Mucosa of descending colon (tissue), 3 donors: ENCODE measurements at regions not wholly inside any gene's neighbourhood (a gene's known extent, or its start where the extent isn't known, plus 50 kb on each side); places are given as distances from the start of the nearest gene placed in this dataset.

Experiments
- ATAC-seq: fragments of 200-7000 bp; cut with Tn5 transposase; one replicate; pipeline ENCODE4 v1.9.1; 2020; ENCODE audit warnings: mild to moderate bottlenecking, moderate library complexity
- DNase-seq, 3 donors: peaks; one replicate each; pipeline ENCODE4 v3.0.0-alpha.2; 2020
- H3K36me3 ChIP-seq: fragments of 200-600 bp; one replicate; pipeline ENCODE4 v1.8.0; 2021; ENCODE audit warnings: low read depth, mild to moderate bottlenecking
- H3K4me1 ChIP-seq: fragments of 200-600 bp; one replicate; pipeline ENCODE4 v1.8.0; 2021; ENCODE audit warnings: low read depth, mild to moderate bottlenecking
- H3K4me3 ChIP-seq: fragments of 200-600 bp; one replicate; pipeline ENCODE4 v1.8.0; 2021; ENCODE audit warnings: mild to moderate bottlenecking
- H3K9me3 ChIP-seq: fragments of 200-600 bp; one replicate; pipeline ENCODE4 v1.8.0; 2021; ENCODE audit warnings: mild to moderate bottlenecking
- intact Hi-C, 2 donors: fragments of 100-400 bp; cut with DNase I in 1 of 2; cut with micrococcal nuclease in 1 of 2; formaldehyde crosslinking; loops; one replicate each; pipeline versions ENCODE4 v1.11.0 to v1.11.1; 2022; cut with DNase I, micrococcal nuclease
- TF ChIP-seq, protein P1 (sequence below): fragments of 200-600 bp; IDR thresholded peaks from one replicate; pipeline ENCODE4 v1.8.0; 2022; ENCODE audit warnings: antibody characterized with exemption, mild to moderate bottlenecking
- donor health status: DM: no; HTN: no; CAD: no; lungs with moderate emphysema.
- donor health status: DM: no; HTN: no; CAD: no.
- donor health status: DM: no; HTN: yes; CAD: no.

DNA sequence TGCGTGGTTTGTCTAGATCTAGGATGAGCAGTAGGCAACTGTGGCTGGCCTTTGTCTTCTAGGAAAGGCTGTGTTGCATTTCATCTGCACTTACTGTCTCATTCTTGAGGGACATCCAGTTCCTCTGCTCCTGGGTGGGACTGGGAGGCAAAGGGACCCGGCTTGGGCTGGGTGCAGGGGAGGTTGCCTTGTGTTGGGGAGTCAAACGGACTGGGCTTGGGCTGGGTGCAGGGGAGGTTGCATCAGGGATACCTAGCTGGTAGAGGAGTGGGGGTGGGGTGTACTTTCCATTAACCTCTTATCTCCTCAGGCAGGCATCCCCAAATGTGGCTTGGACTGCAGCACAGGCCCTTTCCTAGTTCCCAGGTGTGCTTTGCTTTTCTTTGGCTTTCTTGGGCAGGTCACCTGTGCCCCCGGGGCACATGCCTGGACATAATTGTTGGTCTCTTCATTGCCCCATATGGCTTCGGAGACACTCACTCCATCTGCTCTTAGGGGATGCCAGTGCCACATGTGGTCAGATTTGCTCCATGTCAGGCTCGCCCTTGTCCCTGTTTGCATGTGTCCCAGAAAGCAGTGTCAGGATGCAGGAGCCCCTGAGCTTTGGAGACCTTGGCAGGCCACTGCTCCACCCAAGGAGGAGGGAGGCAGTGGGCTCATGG is 1682.9 kb downstream of the TP53TG3F start:
- Histone ChIP-seq H3K4me3 (no peak overlapping the region), H3K36me3 (no peaks in the 10 kb centered on the region), H3K9me3 (peaks cover 83% of the 10 kb centered on the region), H3K4me1 (no peaks in the 10 kb centered on the region)
- DNase-seq: peak in 1 of 3 donors; percentile 10
- intact Hi-C loops: no loop called here
- TF ChIP-seq, protein P1, sequence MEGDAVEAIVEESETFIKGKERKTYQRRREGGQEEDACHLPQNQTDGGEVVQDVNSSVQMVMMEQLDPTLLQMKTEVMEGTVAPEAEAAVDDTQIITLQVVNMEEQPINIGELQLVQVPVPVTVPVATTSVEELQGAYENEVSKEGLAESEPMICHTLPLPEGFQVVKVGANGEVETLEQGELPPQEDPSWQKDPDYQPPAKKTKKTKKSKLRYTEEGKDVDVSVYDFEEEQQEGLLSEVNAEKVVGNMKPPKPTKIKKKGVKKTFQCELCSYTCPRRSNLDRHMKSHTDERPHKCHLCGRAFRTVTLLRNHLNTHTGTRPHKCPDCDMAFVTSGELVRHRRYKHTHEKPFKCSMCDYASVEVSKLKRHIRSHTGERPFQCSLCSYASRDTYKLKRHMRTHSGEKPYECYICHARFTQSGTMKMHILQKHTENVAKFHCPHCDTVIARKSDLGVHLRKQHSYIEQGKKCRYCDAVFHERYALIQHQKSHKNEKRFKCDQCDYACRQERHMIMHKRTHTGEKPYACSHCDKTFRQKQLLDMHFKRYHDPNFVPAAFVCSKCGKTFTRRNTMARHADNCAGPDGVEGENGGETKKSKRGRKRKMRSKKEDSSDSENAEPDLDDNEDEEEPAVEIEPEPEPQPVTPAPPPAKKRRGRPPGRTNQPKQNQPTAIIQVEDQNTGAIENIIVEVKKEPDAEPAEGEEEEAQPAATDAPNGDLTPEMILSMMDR: no peak
- no peak for ATAC-seq

DNA sequence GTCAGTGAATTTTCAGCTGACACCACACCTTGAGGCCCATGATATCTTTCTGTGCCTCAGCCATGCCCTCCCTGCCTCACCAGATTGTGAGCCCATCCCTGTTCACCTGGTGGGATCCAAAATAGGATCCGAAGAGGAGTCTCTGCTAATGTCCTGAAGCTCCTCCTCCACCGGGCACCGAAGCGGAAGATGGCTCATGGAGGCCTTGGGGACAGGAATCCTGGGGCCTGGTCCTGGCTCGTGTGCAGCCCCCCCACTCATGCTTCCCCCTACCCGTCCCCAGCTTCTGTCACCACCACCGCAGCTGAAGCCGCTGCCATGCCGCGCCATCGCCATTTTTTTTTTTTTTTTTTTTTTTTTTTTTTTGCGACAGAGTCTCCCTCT is 1683.4 kb downstream of the TP53TG3F start:
- ATAC-seq: no peak
- H3K9me3 ChIP-seq: peaks cover 83% of the 10 kb centered on the region
- DNase-seq: peak in 1 of 3 donors; percentile 13
- intact Hi-C loops: no loop called here
- H3K4me1 ChIP-seq: no peaks in the 10 kb centered on the region
- TF ChIP-seq, protein P1: no peak
- H3K36me3 ChIP-seq: no peaks in the 10 kb centered on the region
- H3K4me3 ChIP-seq: no peak overlapping the region

GRCh38 chr16:35144212-35144932 is 1685.0 kb downstream of the TP53TG3F start:
- H3K9me3 ChIP-seq: peaks cover 90% of the 10 kb centered on the region
- TF ChIP-seq, protein P1: no peak
- peak in 1 of 3 donors; percentile 9 for DNase-seq
- intact Hi-C loops: no loop called here
- no peaks in the 10 kb centered on the region for H3K36me3 ChIP-seq
- H3K4me1 ChIP-seq: no peaks in the 10 kb centered on the region
- H3K4me3 ChIP-seq: no peak overlapping the region
- no peak for ATAC-seq

DNA sequence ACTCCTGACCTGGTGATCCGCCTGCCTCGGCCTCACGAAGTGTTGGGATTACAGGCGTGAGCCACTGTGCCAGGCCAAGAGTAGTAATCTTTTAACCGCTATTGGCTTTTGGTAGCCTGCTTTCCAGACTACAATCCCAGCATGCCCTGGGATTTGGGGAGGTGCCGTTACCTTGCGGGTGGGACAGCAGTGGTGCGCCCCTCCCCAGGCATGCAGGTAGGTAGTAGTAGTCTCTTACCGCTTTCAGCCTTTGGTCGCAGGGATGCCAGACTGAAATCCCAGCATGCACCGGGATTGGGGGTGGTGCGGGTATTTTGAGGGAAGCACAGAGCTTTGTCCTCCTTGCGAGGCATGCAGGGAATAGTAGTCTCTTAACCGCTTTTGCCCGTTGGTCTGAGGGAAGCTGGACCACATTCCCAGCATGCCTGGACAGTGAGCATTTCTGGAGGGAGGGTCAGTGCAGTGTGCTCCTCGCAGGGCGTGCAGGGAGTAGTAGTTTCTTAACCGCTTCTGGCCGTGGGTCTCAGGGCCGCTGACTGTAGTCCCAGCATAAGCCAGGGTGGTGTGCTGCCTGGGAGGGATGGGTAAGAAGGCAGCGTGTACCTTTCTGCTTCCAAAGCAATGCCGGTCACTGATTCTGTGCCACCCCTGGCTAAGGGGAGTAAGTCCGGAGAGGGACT is 1686.8 kb downstream of the TP53TG3F start:
- DNase-seq (peak in 1 of 3 donors; percentile 17), ATAC-seq (no peak)
- intact Hi-C loops: no loop called here
- TF ChIP-seq, protein P1: no peak
- H3K4me1 ChIP-seq: no peaks in the 10 kb centered on the region
- H3K9me3 ChIP-seq: peaks cover 90% of the 10 kb centered on the region
- no peak overlapping the region for H3K4me3 ChIP-seq
- H3K36me3 ChIP-seq: no peaks in the 10 kb centered on the region

DNA sequence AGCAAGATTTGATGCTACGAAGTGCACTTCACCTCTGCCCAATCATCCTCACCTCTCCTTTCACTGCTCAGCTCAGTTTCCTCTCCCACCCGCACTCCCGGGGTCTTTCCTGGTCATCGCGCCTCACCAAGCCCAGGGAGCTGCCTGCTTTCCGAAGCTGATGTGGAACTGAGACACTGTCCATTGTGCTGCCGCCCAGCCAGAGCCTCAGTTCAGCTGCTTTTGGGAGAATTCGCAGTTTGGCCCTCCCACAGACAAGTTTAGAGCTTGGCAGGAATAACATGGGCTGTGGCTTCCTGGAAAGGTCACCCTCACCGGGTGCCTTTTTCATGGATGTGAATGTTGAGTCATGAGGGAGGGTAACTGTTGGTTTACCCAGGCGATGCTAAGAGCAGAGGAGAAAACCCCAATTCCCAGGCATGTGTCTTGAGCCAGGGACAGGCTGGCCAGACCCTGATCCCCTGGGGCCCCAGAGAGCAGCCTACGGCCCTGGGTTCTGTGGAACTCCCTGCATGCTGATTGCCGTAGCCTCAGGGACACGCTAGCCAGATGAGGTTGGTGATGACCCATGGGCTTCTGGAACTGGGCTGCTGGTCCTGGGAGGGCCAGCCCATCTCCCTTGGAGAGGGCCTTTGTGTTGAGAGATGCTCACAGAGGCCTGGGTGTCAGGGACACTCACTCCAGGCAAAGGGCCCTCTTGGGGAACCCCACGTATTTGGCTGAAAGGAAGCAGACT is 1687.5 kb downstream of the TP53TG3F start:
- no peaks in the 10 kb centered on the region for H3K4me1 ChIP-seq
- peaks cover 92% of the 10 kb centered on the region for H3K9me3 ChIP-seq
- H3K4me3 ChIP-seq: no peak overlapping the region
- DNase-seq: peak in 1 of 3 donors; percentile 23
- intact Hi-C loops: no loop called here
- TF ChIP-seq, protein P1: no peak
- ATAC-seq: no peak
- no peaks in the 10 kb centered on the region for H3K36me3 ChIP-seq
